Activated CD4-positive, alpha-beta T cell treated with anti-CD3 and anti-CD28 coated beads, Interleukin-2, amount 10 ng/mL, durations not matched to agents 7 days and 5 days (primary cell): ENCODE measurements at regions not wholly inside any gene's neighbourhood (a gene's known extent, or its start where the extent isn't known, plus 50 kb on each side); places are given as distances from the start of the nearest gene placed in this dataset.

ENCODE experiments used
- CTCF ChIA-PET: fragments of 350-600 bp; sonication (Branson Sonifier 250); formaldehyde crosslinking; loops from one replicate; lab custom pipeline; 2021; ENCODE audit warnings: antibody characterized with exemption; lab: Charles Lee
- POLR2A ChIA-PET: fragments of 350-600 bp; sonication (Branson Sonifier 250); formaldehyde crosslinking; loops from one replicate; lab custom pipeline; 2021; ENCODE audit warnings: antibody characterized with exemption; lab: Charles Lee
- DNase-seq: peaks from one replicate; pipeline ENCODE4 v3.0.0-alpha.2; 2020
- H3K27ac Mint-ChIP-seq: one replicate; pipeline ENCODE4 v1.8.0; 2021; ENCODE audit warnings: mild to moderate bottlenecking, moderate library complexity, mixed read lengths
- H3K27me3 Mint-ChIP-seq: one replicate; pipeline ENCODE4 v1.8.0; 2021; ENCODE audit warnings: mixed read lengths
- H3K36me3 Mint-ChIP-seq: one replicate; pipeline ENCODE4 v1.8.0; 2021; ENCODE audit warnings: low read depth, mixed read lengths
- H3K4me1 Mint-ChIP-seq: one replicate; pipeline ENCODE4 v1.8.0; 2021; ENCODE audit warnings: mixed read lengths
- H3K4me3 Mint-ChIP-seq: one replicate; pipeline ENCODE4 v1.8.0; 2021; ENCODE audit warnings: mild to moderate bottlenecking, moderate library complexity, mixed read lengths
- H3K9me3 Mint-ChIP-seq: one replicate; pipeline ENCODE4 v1.8.0; 2021; ENCODE audit warnings: mixed read lengths

- ChIA-PET CTCF (no interaction called here), POLR2A (no interaction called here)
- Mint-ChIP-seq H3K4me1 (no peaks in the 10 kb centered on the region), H3K4me3 (no peak overlapping the region), H3K27me3 (no peaks in the 10 kb centered on the region), H3K27ac (no peak overlapping the region), H3K9me3 (peaks cover 7% of the 10 kb centered on the region), H3K36me3 (no peaks in the 10 kb centered on the region)
- no peak for DNase-seq
Observed at GRCh38 chr3:35322070-35322469, 317.3 kb upstream of the ARPP21 start.

- no peak overlapping the region for H3K27ac Mint-ChIP-seq
- ChIA-PET POLR2A (no interaction called here), CTCF (no interaction called here)
- H3K4me3 Mint-ChIP-seq = no peak overlapping the region
- no peaks in the 10 kb centered on the region for H3K27me3 Mint-ChIP-seq
- H3K9me3 Mint-ChIP-seq = no peaks in the 10 kb centered on the region
- H3K4me1 Mint-ChIP-seq = no peaks in the 10 kb centered on the region
- H3K36me3 Mint-ChIP-seq = no peaks in the 10 kb centered on the region
- no peak for DNase-seq
Observed at GRCh38 chr3:35335703-35336102, 303.6 kb upstream of the ARPP21 start.

GRCh38 chr3:35336601-35337000 lies 302.7 kb upstream of the ARPP21 start:
- DNase-seq = no peak
- POLR2A ChIA-PET = no interaction called here
- H3K4me1 Mint-ChIP-seq = no peaks in the 10 kb centered on the region
- no peaks in the 10 kb centered on the region for H3K27me3 Mint-ChIP-seq
- CTCF ChIA-PET = no interaction called here
- no peaks in the 10 kb centered on the region for H3K36me3 Mint-ChIP-seq
- H3K4me3 Mint-ChIP-seq = no peak overlapping the region
- H3K27ac Mint-ChIP-seq = no peak overlapping the region
- H3K9me3 Mint-ChIP-seq = no peaks in the 10 kb centered on the region

GRCh38 chr3:35338186-35338585 lies 301.1 kb upstream of the ARPP21 start:
- POLR2A ChIA-PET = no interaction called here
- Mint-ChIP-seq H3K27me3 (no peaks in the 10 kb centered on the region), H3K4me3 (no peak overlapping the region), H3K36me3 (no peaks in the 10 kb centered on the region), H3K4me1 (no peaks in the 10 kb centered on the region), H3K9me3 (no peaks in the 10 kb centered on the region), H3K27ac (no peak overlapping the region)
- no peak for DNase-seq
- CTCF ChIA-PET = no interaction called here

GRCh38 chr3:35380196-35380595 lies 259.1 kb upstream of the ARPP21 start:
- H3K4me1 Mint-ChIP-seq = no peaks in the 10 kb centered on the region
- CTCF ChIA-PET = no interaction called here

GRCh38 chr3:35383216-35383615 lies 256.1 kb upstream of the ARPP21 start:
- Mint-ChIP-seq H3K27me3 (no peaks in the 10 kb centered on the region), H3K36me3 (no peaks in the 10 kb centered on the region), H3K4me3 (no peak overlapping the region), H3K9me3 (no peaks in the 10 kb centered on the region), H3K27ac (no peak overlapping the region), H3K4me1 (no peaks in the 10 kb centered on the region)
- DNase-seq = no peak
- POLR2A ChIA-PET = no interaction called here
- CTCF ChIA-PET = no interaction called here

More at GRCh38 chr3:35380196-35380595, 259.1 kb upstream of the ARPP21 start:
- H3K27ac Mint-ChIP-seq = no peak overlapping the region
- H3K27me3 Mint-ChIP-seq = no peaks in the 10 kb centered on the region
- POLR2A ChIA-PET = no interaction called here
- H3K9me3 Mint-ChIP-seq = no peaks in the 10 kb centered on the region
- no peak for DNase-seq
- H3K4me3 Mint-ChIP-seq = no peak overlapping the region
- no peaks in the 10 kb centered on the region for H3K36me3 Mint-ChIP-seq

- H3K27ac Mint-ChIP-seq = no peak overlapping the region
- POLR2A ChIA-PET = no interaction called here
- H3K4me3 Mint-ChIP-seq = no peak overlapping the region
- CTCF ChIA-PET = no interaction called here
- H3K9me3 Mint-ChIP-seq = no peaks in the 10 kb centered on the region
- no peaks in the 10 kb centered on the region for H3K36me3 Mint-ChIP-seq
- DNase-seq = no peak
- H3K4me1 Mint-ChIP-seq = no peaks in the 10 kb centered on the region
- no peaks in the 10 kb centered on the region for H3K27me3 Mint-ChIP-seq
Observed at GRCh38 chr3:35383719-35384555, 255.4 kb upstream of the ARPP21 start.

- ChIA-PET POLR2A (no interaction called here), CTCF (no interaction called here)
- no peaks in the 10 kb centered on the region for H3K36me3 Mint-ChIP-seq
- H3K4me3 Mint-ChIP-seq = no peak overlapping the region
- no peak for DNase-seq
- H3K4me1 Mint-ChIP-seq = no peaks in the 10 kb centered on the region
- H3K27me3 Mint-ChIP-seq = no peaks in the 10 kb centered on the region
- no peaks in the 10 kb centered on the region for H3K9me3 Mint-ChIP-seq
- no peak overlapping the region for H3K27ac Mint-ChIP-seq
Observed at GRCh38 chr3:35385271-35385670, 254.1 kb upstream of the ARPP21 start.

GRCh38 chr3:35389907-35390306 lies 249.4 kb upstream of the ARPP21 start:
- DNase-seq = no peak

GRCh38 chr3:35392187-35392586 lies 247.1 kb upstream of the ARPP21 start:
- CTCF ChIA-PET = no interaction called here
- Mint-ChIP-seq H3K9me3 (peaks cover 12% of the 10 kb centered on the region), H3K27me3 (no peaks in the 10 kb centered on the region), H3K36me3 (no peaks in the 10 kb centered on the region), H3K4me1 (no peaks in the 10 kb centered on the region), H3K27ac (no peak overlapping the region), H3K4me3 (no peak overlapping the region)
- POLR2A ChIA-PET = no interaction called here
- no peak for DNase-seq

More at GRCh38 chr3:35389907-35390306, 249.4 kb upstream of the ARPP21 start:
- H3K27me3 Mint-ChIP-seq = no peaks in the 10 kb centered on the region
- H3K9me3 Mint-ChIP-seq = peaks cover 12% of the 10 kb centered on the region
- H3K4me3 Mint-ChIP-seq = no peak overlapping the region
- H3K36me3 Mint-ChIP-seq = no peaks in the 10 kb centered on the region
- H3K4me1 Mint-ChIP-seq = no peaks in the 10 kb centered on the region
- no peak overlapping the region for H3K27ac Mint-ChIP-seq
- CTCF ChIA-PET = no interaction called here
- POLR2A ChIA-PET = no interaction called here

- ChIA-PET CTCF (no interaction called here), POLR2A (no interaction called here)
- Mint-ChIP-seq H3K9me3 (peaks cover 12% of the 10 kb centered on the region), H3K4me3 (no peak overlapping the region), H3K27me3 (no peaks in the 10 kb centered on the region), H3K4me1 (no peaks in the 10 kb centered on the region), H3K36me3 (no peaks in the 10 kb centered on the region), H3K27ac (no peak overlapping the region)
- no peak for DNase-seq
Observed at GRCh38 chr3:35393901-35394799, 245.2 kb upstream of the ARPP21 start.

GRCh38 chr3:35394905-35395304 lies 244.4 kb upstream of the ARPP21 start:
- ChIA-PET POLR2A (no interaction called here), CTCF (no interaction called here)
- Mint-ChIP-seq H3K4me1 (no peaks in the 10 kb centered on the region), H3K9me3 (peaks cover 12% of the 10 kb centered on the region), H3K4me3 (no peak overlapping the region), H3K27me3 (no peaks in the 10 kb centered on the region), H3K27ac (no peak overlapping the region), H3K36me3 (no peaks in the 10 kb centered on the region)
- DNase-seq = no peak

GRCh38 chr3:35401671-35402070 lies 237.7 kb upstream of the ARPP21 start:
- H3K4me1 Mint-ChIP-seq = no peaks in the 10 kb centered on the region
- H3K27me3 Mint-ChIP-seq = no peaks in the 10 kb centered on the region
- H3K4me3 Mint-ChIP-seq = no peak overlapping the region
- H3K27ac Mint-ChIP-seq = no peak overlapping the region
- no peaks in the 10 kb centered on the region for H3K9me3 Mint-ChIP-seq
- H3K36me3 Mint-ChIP-seq = no peaks in the 10 kb centered on the region
- no peak for DNase-seq
- CTCF ChIA-PET = no interaction called here
- POLR2A ChIA-PET = no interaction called here
